NCI-H69 (cell line): ENCODE measurements at regions not wholly inside any gene's neighbourhood (a gene's known extent, or its start where the extent isn't known, plus 50 kb on each side); places are given as distances from the start of the nearest gene placed in this dataset.
"Not testable (repeated sequence)": the region's sequence is repeated elsewhere in the genome, so short reads cannot be mapped to it uniquely, and the experiment has no call there.

Experiments used
- DNase-seq: peaks from one replicate; lab custom pipeline; 2025; lab: John Stamatoyannopoulos, UW

DNA sequence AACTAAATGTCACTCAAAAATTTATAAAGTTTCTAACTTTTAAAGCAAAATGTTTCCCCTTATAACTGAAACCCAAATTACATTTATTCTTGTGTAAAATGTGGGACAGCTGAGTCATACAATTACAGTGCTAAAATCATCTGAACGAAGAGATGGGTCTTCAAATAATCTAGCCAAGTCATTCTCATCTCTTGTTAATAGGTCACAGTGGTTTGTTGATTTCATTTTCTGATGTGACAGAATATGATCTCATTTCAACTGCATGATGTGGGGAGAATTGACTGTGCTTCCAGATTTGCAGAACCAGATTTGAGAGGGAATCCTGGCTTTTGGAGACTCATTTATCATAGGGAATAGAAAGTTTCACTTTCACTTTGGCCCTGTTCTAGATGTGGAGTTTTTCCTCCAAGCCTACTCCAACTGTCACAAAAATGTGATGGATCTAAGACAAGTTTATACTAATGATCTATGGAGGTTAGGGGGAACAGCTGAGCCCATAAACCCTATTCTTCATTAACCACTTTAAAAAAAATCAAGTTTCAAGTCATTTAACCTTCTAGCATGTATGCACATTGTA is 685.0 kb downstream of the PDCD6IP start:
- no peak for DNase-seq

DNA sequence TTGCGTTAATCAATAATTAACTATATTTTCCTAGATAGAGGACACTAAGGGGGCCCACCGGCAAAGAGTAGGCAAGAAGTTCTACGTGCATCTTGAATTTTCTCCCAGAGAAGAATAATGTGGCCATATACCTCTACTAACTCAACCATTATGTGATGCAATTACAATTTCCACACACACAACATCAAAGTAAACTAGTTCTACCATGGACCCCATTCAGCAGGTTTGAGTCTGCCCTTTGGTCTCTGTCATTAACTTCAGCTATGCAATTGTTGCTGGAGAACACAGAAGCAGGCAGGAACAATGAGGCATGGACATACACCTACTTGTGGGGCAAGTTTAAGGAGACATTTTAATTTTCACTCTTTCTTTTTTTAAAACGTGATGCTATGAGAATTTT is 705.9 kb downstream of the PDCD6IP start:
- no peak for DNase-seq

DNA sequence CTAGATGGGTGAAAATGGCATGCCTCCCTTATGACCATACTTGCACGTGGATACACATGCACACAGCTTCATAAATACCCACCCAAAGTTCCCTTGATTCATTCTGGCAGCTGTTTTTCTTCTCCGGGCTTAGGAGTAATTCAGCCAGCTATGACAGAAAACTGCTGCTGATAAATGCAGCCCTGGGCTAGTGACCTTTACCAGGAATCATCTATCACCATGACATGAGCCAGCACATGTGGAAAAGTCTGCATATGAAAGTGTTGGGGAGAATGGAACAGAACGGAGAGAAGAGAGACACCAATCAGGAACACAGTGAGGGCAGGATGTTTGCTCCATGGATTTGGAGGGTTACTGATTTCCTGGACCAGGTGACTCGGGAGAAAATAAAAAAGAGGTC is 706.3 kb downstream of the PDCD6IP start:
- no peak for DNase-seq

DNA sequence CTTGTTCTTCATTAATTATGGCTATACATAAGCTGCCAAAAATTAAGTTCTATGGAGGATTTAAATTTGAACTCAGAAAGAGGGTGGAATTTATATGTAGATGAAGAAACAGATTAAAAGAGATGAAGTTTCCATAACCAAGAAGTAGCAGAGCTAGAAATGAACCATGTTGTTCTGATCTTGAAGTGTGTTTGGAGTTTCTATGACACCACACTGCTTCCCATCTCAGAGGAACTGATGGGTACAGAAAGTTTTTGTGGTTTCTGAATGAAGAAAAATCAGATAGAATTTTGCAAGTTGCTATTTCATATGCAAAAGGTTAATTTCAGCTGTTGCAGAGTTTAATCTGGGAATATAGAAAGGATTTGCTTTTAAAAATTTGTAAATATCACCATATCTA is 710.3 kb downstream of the PDCD6IP start:
- DNase-seq: no peak

DNA sequence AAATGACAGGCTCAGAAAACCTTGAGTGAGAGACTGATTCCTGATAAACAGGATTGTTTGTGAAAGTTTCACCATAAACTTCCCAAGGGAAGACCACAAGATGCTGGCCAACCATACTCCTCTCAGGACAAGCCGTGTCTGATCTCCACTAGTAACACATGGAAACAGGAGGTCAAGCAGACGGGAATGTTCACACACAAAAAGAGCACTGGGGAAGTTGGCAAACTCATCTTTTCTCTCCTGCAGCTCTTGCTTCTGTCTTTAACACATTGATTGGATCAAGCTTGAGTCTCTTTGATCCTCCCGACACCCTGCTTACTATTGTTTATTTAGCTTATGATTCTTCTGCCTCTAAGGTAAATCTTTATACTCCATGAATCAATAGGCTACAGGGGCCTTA is 713.5 kb downstream of the PDCD6IP start:
- DNase-seq: peak; percentile 2

DNA sequence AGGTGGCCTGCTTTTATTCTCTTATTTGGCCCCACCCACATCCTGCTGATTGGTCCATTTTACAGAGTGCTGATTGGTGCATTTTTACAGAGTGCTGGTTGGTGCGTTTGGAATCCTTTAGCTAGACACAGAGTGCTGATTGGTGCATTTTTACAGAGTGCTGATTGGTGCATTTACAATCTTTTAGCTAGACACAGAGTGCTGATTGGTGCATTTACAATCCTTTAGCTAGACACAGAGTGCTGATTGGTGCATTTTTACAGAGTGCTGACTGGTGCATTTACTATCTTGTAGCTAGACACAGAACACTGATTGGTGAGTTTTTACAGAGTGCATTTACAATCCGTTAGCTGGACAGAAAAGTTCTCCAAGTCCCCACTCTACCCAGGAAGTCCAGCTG is 720.6 kb downstream of the PDCD6IP start:
- DNase-seq: not testable (repeated sequence)

DNA sequence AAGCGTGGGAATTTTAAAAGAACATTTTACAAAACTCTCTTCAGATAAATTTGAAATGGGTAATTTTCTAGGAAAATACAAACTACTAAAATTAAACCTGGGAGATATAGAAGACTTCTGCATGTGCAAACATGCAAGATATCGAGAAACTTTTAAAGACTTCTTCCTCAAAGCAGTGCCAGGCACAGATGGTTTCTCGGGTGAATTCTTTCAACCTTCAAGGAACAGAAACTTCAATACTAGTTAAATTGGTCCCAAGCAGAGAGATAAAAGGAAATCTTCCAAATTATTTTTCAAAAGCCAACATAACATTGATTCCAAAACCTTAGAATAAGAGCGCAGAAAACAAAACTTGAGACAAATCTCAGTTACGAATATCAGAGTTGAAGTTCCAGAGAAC is 732.7 kb downstream of the PDCD6IP start:
- DNase-seq: no peak

DNA sequence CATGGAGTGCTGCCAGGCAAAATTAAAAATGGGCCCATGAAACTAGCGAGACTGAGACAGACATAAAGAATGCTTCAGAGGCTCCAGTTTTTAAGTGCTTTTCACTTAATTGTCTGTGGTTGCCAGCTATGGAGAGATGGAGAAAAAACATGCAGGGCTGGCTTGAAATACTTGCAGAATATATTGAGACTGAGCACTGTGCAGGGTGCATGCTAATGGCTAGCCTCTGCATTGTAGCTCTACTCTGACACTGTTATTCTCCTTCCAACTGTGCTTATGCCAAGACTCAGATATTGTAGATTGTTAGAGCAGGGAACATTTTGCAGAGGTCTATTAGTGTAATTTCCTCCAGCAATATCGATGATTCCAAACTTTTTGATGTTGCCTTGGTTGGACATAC is 735.0 kb downstream of the PDCD6IP start:
- no peak for DNase-seq

DNA sequence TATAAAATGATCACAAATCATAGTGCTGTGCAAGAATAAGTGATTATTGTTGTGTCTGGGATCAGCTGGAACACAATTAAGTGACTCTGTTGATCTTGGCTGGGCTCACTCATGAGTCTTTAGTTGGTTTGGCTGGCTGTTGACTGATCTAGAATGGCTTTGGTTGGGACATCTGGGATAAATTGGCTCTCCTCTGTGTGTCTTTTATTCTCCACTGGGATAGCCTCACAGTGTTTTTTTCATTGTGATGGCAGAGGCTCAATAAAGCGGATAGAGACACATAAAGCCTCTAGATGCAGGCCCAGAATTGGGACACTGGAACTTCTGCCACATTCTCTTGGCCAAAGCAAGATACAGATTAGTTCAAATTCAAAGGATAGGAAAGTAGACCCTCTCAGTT is 735.6 kb downstream of the PDCD6IP start:
- no peak for DNase-seq

DNA sequence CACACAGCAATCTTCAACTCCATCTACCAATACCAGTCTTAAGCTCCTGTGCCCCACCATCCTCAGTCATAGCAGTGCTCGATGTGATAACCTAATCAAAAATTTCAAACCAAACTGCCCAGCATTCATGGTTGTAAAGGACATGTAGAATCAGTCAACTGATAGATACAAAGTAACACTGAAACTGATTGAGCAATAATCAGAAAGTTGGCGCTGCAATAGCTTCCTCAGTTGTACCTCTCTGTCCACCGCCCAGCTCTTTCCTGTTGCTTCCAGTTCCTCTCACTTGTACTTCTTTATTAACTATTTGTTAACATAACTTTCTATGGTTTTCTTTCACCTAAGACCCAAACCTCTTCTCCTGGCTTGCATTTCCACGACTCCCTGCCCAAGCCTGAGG is 745.7 kb downstream of the PDCD6IP start:
- DNase-seq: no peak

DNA sequence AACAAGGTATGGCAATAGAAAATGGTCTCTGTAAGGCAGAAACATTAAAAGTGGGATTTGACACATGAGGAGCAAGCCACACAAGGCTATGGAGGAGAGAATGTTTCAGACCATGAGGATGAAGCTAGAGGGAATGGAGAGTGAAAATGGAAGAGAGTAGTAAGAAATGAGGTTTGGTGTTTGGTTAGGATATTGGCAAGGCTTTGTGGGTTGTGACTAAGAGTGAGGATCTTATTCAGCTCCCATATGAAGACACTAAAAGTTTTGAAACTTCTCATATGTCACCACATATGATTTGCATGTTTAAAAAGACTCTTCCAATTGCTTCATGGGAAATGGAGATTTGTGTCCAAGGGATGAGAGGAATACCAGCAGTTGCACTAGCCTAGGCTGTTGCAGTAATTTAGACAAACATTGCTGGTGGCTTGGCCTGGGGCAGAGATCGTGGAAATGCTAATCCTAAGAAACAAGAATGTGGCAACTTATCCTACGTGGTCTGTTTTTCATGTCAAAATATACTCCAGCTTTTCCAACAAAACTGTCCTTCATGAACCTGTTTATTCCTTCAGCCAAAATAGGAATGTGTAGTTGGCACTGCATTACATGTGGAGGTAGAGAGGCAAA is 749.0 kb downstream of the PDCD6IP start:
- no peak for DNase-seq

DNA sequence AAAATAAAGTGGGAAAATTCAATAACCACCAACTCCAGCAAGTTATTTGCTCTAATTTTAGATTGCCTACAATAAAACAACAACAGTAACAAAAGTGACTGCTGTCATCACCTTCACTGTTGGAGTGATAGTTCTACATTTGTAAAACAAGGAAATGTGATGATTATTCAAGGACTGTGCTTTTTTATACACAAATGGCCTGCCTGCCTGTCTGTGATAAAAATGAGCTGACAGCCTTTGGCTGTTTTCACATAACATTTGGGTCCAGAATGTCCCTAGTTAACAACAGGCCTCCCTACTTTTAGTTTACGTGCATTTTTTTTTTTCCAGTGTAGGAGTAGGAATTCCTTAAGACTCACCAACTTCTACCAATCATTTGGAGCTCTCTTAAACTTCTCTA is 768.8 kb downstream of the PDCD6IP start:
- DNase-seq: no peak

DNA sequence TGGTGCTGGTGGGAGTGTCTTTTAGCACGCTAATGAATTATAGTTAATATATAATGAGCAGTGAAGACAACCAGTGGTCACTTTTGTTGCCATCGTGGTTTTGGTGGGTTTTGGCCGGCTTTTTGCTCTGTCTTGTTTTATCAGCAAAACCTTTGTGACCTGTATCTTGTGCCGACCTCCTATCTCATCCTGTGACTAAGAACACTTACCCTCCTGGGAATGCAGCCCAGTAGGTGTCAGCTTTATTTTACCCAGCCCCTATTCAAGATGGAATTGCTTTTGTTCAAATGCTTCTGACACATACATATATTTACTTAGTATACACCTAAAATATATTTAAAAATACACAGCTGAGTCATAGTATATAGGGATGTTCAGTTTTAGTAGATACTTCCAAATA is 770.3 kb downstream of the PDCD6IP start:
- peak; percentile 2 for DNase-seq

DNA sequence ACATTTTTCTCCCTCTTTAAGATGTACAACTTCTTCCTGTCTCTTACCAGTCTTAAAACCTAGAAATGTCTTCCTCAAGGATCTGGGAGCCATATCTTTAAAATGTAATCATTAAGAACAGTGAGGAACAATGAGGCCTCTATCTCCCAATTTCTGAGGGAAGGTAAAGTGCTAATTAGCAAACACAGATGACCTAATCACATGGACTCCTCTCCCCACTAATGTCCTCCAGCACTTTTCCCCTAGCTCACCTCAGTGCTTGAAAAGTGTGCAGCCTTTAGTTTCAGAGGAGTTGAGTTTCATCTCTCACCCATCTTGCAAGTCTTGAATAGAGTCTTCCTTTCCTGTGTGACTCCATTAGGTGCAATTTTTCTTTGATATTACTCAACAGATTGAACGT is 771.0 kb downstream of the PDCD6IP start:
- DNase-seq: no peak

DNA sequence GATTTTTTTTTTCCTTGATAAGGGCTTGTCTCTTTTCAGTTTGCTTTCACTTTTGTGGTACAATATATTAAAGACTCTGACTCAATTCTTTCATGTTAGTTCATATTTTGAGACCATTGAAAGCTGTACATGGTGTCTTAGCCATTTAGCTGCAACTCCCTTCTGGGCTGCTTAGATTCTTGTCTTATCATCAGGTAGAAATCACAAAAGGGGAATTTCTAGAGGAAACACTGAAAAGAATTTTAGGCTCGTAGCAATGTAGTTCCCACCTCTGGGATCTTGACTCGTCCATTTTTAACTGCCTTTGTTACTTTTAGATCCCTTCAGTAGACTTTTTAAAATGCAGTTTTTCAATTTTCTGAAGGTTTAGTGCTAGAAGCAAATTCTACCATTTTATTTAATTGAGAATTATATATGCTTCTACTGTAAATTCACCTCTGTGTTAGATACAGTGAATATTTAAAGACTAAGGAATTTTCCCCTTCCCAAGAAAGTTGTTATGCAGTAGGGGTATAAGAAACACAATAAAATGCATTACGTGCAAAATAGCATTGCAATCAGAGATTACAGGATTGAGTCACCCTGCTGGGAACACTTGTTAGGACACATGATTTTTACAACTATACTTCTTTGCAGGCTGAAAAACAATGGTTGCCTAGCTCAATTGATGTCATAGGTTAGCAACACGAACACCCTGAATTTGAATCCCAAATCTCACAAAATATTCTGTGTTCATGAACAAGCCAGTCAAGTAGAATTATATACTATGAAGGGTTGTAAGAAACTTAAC is 772.7 kb downstream of the PDCD6IP start:
- DNase-seq: no peak

DNA sequence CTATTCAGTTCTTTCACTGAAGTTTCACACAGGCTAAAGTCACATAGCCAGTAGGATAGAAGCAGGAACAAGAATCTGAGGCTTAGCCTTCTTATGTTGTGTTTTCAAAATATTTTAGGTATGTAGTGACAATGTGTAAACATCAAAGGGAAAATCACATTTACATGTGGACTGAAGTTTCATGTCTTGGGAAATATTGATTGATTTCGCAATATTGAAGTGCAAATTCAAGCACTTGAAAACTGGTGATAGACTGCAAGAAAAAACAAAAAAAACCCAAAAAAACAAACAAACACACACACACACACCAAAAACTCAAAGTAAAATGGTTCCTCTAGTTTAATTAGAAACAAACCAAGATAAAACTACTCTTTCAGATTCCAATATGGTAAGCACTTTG is 773.3 kb downstream of the PDCD6IP start:
- DNase-seq: no peak

DNA sequence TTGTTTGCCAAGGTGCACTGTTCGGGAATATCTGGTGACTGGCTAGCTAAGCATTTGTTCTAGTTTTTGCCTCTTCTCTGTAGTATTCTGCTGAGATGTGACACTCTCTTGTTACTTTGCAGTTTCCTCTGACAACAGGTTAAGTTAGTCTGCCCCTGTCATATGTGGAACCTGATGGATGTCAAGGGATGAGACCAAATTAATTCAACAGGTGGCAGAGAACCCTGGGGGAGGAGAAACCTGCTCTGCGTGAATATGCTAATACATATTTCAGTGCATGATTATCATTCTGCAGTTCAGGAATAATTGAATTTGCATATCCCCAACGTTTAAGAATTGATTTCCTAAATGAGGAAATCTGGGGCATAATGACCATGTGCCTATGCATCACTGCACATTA is 777.3 kb downstream of the PDCD6IP start:
- no peak for DNase-seq

DNA sequence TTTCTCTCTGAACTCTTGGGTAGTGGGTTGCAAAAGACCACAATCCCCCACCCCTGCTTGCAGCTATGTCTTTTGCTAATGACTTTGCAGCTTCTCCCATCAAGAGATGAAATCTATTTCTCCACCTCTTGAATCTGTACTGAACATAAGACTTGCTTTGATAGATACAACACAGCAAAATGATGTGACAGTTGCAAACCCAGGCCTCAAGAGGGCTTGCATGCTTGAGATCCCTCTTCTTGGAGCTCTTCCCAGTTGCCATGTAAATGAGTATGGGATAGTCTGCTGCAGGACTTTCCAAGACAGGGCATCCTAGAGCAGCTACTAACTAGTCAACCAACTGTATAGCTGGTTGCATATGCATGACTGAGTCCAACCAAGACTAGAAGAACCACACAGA is 783.6 kb downstream of the PDCD6IP start:
- DNase-seq: no peak

DNA sequence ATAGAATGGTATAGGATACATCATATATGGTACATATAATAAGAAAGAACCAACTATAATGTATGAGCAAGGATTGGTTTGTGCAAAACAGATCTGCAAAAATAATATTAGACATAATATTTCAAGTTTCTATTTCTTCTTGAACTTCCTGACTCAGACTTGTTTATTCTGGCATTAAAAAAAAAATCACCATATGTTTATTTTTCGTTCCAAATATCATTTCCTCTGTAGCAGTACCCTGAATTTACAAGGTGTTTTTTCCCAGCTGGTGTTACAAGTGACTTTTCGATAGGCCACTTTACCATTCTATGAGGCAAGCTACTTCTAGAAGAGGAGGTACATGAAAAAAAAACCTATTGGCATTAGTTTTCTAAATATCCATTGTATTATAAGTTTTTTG is 785.0 kb downstream of the PDCD6IP start:
- DNase-seq: no peak

DNA sequence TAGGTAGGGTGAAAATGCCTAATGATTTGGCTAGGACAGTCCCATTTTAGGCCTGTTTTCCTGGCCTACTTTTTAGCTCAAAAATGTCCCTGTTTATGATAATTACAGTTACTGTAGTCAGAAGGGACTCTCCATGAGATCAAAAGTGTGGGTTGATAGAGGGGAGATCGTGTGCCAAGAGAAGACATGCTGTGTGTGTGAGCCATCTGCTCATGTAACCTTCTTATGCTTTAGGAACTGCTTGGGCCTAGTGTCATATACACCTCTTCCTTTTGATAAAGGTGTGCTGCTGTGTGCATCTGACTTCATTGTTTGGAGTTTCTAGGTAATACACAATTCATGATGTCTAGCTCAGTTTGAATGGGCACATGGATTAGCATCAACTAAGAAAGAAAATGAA is 786.5 kb downstream of the PDCD6IP start:
- DNase-seq: peak; percentile 9

DNA sequence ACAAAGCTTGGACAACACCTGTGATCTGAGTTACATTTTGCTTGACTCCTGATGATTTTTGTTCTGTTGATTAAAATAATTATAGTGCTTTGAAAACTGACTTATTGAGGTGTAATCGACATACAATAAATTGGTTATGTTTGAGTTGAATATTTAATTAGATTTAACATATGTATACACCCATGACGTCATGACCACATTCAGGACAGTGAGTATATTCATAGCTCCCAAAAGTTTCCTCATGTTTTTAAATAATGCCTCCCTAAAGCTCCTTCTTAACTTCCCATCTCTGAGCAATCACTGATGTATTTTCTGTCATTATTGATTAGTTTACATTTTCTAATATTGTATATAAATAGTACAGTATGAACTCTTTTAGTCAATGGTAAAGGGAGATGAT is 801.2 kb downstream of the PDCD6IP start:
- no peak for DNase-seq

DNA sequence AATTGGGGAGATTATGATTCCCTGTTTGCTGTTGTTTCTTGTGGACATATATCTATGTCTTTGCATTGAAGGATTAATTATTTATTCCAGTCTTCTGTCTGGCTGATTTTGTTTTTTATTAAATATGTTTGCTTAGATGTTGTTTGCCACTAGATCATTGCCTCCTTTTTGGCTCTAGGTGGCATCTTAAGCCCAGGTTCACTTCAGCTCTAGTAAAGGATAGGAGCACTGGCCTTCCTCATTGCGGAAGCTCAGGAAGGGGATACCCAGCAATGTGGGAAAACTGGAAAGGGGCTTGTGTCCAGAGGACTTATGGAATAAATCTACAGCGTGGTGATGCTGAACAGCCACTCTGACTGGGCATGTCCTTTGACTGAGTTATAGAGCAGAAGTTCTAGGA is 821.6 kb downstream of the PDCD6IP start:
- no peak for DNase-seq

DNA sequence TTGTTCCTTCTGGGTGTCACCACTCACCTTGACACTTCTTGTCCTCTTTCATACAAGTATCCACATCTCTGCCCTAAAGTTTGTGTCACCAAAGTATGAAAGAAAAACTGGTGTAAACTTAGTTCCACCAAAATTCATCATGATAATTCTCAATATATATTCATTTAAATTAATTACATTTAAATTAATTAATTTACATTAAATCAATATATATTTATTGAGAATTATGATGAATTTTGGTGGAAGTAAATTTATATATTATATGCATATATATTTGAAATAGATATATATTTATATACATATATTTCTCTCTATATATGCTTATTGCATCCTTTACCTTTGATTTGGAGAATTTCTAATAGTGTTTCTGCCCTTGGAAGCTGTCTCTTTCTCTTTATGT is 828.3 kb downstream of the PDCD6IP start:
- DNase-seq: no peak

DNA sequence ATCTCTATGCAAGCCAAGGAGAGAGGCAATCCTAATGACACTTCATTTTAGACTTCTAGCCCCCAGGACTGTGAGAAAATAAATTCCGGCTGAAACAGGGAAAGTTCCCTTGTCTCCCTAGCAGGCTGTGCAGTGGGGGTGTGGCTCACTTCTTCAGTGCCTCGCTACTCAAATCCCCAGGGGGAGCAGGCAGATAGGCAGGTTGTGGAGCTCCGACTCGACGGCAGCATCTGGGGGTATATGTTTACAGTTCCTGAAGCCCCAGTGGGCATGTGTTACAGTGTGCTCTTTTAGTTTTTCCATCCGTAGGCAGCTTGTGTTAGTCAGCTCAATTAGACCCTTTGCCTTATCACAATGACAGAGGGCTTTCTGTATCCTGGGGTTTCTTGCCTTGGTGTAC is 836.5 kb downstream of the PDCD6IP start:
- DNase-seq: peak; percentile 46
